CD14-positive monocyte (primary cell): ENCODE measurements at regions not wholly inside any gene's neighbourhood (a gene's known extent, or its start where the extent isn't known, plus 50 kb on each side); places are given as distances from the start of the nearest gene placed in this dataset.

Experiments
- DNase-seq, 3 donors: peaks; one replicate each; pipeline ENCODE4 v3.0.0-alpha.2; 2011 to 2022
- H2AFZ ChIP-seq: 2 replicates; pipeline ENCODE4 v1.6.0; 2012; ENCODE audit warnings: mild to moderate bottlenecking, low read depth, low read length, inconsistent platforms; ENCODE audit not compliant: insufficient read depth, poor library complexity, severe bottlenecking
- H3K27ac ChIP-seq, 2 donors: 1 replicate in 1 of 2; 2 replicates in 1 of 2; pipeline ENCODE4 v1.5.1; 2012 to 2013; ENCODE audit warnings: low read length in 2 of 2, control low read depth in 1 of 2, inconsistent platforms in 1 of 2, low read depth in 1 of 2, mild to moderate bottlenecking in 1 of 2
- H3K27me3 ChIP-seq, 2 donors: one replicate each; pipeline versions ENCODE4 v1.6.0 to v1.6.1; 2011 to 2013; ENCODE audit warnings: low read length in 2 of 2; ENCODE audit not compliant: control insufficient read depth in 2 of 2, insufficient read depth in 2 of 2
- H3K36me3 ChIP-seq, 2 donors: replicated peaks in 1 of 2; 1 replicate in 1 of 2; 2 replicates in 1 of 2; pipeline versions ENCODE4 v1.5.1 to v1.6.1; 2012 to 2013; ENCODE audit warnings: low read length in 2 of 2, control low read depth in 1 of 2, inconsistent platforms in 1 of 2, mild to moderate bottlenecking in 1 of 2; ENCODE audit not compliant: insufficient read depth in 2 of 2, control insufficient read depth in 1 of 2
- H3K4me1 ChIP-seq, 2 donors: 1 replicate in 1 of 2; 2 replicates in 1 of 2; pipeline versions ENCODE4 v1.5.1 to v1.6.1; 2012 to 2013; ENCODE audit warnings: low read length in 2 of 2, control low read depth in 1 of 2, inconsistent platforms in 1 of 2, mild to moderate bottlenecking in 1 of 2, moderate library complexity in 1 of 2; ENCODE audit not compliant: insufficient read depth in 2 of 2, control insufficient read depth in 1 of 2
- H3K4me2 ChIP-seq: replicated peaks from 2 replicates; pipeline ENCODE3; 2012; ENCODE audit warnings: low read length, moderate library complexity, mild to moderate bottlenecking; ENCODE audit not compliant: poor library complexity, severe bottlenecking; ENCODE audit errors: extremely low read depth
- H3K4me3 ChIP-seq, 3 experiments: fragments of 200-600 bp in 1 of 3; sonication (generic) in 1 of 3; replicated peaks in 1 of 3; 1 replicate in 2 of 3; 2 replicates in 1 of 3; pipeline ENCODE4 v1.5.1; 2011 to 2013; ENCODE audit warnings: low read length in 3 of 3, mild to moderate bottlenecking in 3 of 3, control low read depth in 2 of 3, low read depth in 2 of 3, inconsistent platforms in 1 of 3, moderate library complexity in 1 of 3
- H3K79me2 ChIP-seq: 2 replicates; pipeline ENCODE4 v1.6.0; 2012; ENCODE audit warnings: mild to moderate bottlenecking, control low read depth, inconsistent platforms, low read length, moderate library complexity; ENCODE audit not compliant: insufficient read depth
- H3K9ac ChIP-seq: 2 replicates; pipeline ENCODE4 v1.6.0; 2017; ENCODE audit warnings: low read length, mild to moderate bottlenecking; ENCODE audit not compliant: insufficient read depth, poor library complexity, severe bottlenecking
- H3K9me3 ChIP-seq, 2 donors: replicated peaks in 1 of 2; 1 replicate in 1 of 2; 2 replicates in 1 of 2; pipeline versions ENCODE4 v1.5.1 to v1.6.1; 2012 to 2013; ENCODE audit warnings: low read length in 2 of 2, control low read depth in 1 of 2; ENCODE audit not compliant: control insufficient read depth in 1 of 2, insufficient read depth in 1 of 2
- H4K20me1 ChIP-seq: 2 replicates; pipeline ENCODE4 v1.6.0; 2012; ENCODE audit warnings: mild to moderate bottlenecking, low read length, control low read depth, moderate library complexity; ENCODE audit not compliant: insufficient read depth
- H3K27ac Mint-ChIP-seq, 7 donors: one replicate each; pipeline ENCODE4 v1.8.0; 2020; ENCODE audit warnings: mild to moderate bottlenecking in 7 of 7, mixed read lengths in 7 of 7, moderate library complexity in 6 of 7, inconsistent platforms in 2 of 7
- H3K27me3 Mint-ChIP-seq, 3 donors: one replicate each; pipeline ENCODE4 v1.8.0; 2021 to 2022; ENCODE audit warnings: low read depth in 3 of 3, mild to moderate bottlenecking in 3 of 3, mixed read lengths in 3 of 3, moderate library complexity in 3 of 3, inconsistent platforms in 1 of 3
- H3K36me3 Mint-ChIP-seq, 2 donors: one replicate each; pipeline ENCODE4 v1.8.0; 2020; ENCODE audit warnings: mixed read lengths in 2 of 2, inconsistent platforms in 1 of 2, mild to moderate bottlenecking in 1 of 2
- H3K4me1 Mint-ChIP-seq: one replicate; pipeline ENCODE4 v1.8.0; 2020; ENCODE audit warnings: mild to moderate bottlenecking, mixed read lengths
- H3K4me3 Mint-ChIP-seq, 2 donors: one replicate each; pipeline ENCODE4 v1.8.0; 2020; ENCODE audit warnings: mild to moderate bottlenecking in 2 of 2, mixed read lengths in 2 of 2, moderate library complexity in 1 of 2
- H3K9me3 Mint-ChIP-seq, 7 donors: one replicate each; pipeline ENCODE4 v1.8.0; 2020 to 2022; ENCODE audit warnings: mixed read lengths in 7 of 7, mild to moderate bottlenecking in 6 of 7, moderate library complexity in 6 of 7, inconsistent platforms in 2 of 7
- WGBS: methylation state at CpG from one replicate; pipeline ENCODE4 v1.1.5; 2013; ENCODE audit warnings: missing lambda C conversion rate; ENCODE audit not compliant: insufficient coverage; 5-methylcytosine and 5-hydroxymethylcytosine counted together
- intact Hi-C, 2 donors: fragments of 100-400 bp; cut with micrococcal nuclease; formaldehyde crosslinking; loops; one replicate each; pipeline versions ENCODE4 v1.15.0 to v1.15.1; 2023
- TF ChIP-seq, protein P1 (sequence below): fragments of 200-600 bp; IDR thresholded peaks from one replicate; pipeline ENCODE4 v1.8.0; 2022; ENCODE audit warnings: antibody characterized with exemption, mild to moderate bottlenecking

DNA sequence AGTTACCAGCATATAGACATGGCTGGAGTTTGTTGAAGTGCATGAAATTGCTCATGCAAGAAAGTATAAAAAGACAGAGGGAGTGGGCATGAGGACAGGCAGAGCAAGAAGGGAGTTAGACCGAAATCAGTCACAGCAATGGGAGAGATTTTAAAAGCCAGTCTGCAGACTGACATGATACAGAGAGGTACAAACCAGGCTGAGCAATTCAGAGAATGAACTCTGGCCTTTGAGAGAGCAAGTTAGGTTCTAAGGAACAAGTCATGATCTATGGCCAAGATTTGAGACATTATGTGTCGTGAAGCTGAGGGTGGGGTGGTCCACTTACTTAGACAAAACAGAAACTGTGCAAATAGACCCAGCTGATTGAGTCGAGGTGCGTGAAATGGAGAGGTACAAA is 93.4 kb upstream of the TSC22D1 start:
- H3K27me3 ChIP-seq: no peaks in the 10 kb centered on the region
- no peak for DNase-seq
- intact Hi-C loops: no loop called here
- no peaks in the 10 kb centered on the region for H3K9me3 ChIP-seq
- Mint-ChIP-seq H3K27me3 (peaks cover 0 to 2% (median 1%) of the 10 kb centered on the region in 3 donors), H3K4me1 (no peaks in the 10 kb centered on the region), H3K27ac (no peak overlapping the region), H3K9me3 (peaks cover 0 to 2% (median 0%) of the 10 kb centered on the region in 7 donors), H3K36me3 (no peaks in the 10 kb centered on the region), H3K4me3 (no peak overlapping the region)
- H3K27ac ChIP-seq: no peak overlapping the region
- H2AFZ ChIP-seq: no peak overlapping the region
- no peaks in the 10 kb centered on the region for H3K79me2 ChIP-seq
- no peak overlapping the region for H3K4me3 ChIP-seq
- no peak overlapping the region for H3K9ac ChIP-seq
- TF ChIP-seq, protein P1, sequence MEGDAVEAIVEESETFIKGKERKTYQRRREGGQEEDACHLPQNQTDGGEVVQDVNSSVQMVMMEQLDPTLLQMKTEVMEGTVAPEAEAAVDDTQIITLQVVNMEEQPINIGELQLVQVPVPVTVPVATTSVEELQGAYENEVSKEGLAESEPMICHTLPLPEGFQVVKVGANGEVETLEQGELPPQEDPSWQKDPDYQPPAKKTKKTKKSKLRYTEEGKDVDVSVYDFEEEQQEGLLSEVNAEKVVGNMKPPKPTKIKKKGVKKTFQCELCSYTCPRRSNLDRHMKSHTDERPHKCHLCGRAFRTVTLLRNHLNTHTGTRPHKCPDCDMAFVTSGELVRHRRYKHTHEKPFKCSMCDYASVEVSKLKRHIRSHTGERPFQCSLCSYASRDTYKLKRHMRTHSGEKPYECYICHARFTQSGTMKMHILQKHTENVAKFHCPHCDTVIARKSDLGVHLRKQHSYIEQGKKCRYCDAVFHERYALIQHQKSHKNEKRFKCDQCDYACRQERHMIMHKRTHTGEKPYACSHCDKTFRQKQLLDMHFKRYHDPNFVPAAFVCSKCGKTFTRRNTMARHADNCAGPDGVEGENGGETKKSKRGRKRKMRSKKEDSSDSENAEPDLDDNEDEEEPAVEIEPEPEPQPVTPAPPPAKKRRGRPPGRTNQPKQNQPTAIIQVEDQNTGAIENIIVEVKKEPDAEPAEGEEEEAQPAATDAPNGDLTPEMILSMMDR: no peak
- no peaks in the 10 kb centered on the region for H3K4me1 ChIP-seq
- no peak overlapping the region for H3K4me2 ChIP-seq
- H3K36me3 ChIP-seq: no peaks in the 10 kb centered on the region
- 100% methylated on average over 2 of the region's 4 CpGs for WGBS
- no peaks in the 10 kb centered on the region for H4K20me1 ChIP-seq

DNA sequence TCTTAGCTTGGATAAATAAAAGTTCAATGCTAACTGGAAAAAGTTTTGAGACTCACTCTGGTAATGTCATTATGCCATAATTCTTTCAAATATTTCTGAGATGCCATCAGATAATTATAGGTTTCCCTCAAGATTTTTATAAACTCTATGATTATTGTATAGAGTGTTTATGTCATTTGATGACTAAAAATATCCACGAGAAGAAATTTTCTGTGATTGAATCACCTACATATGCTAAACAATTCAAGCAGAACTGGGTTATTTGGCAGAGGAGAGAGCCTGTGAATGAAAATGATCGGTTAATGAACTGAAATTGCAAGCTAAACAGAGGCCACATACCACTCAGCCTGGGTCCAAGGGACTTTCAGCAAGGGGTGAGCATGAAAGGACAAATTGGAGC is 92.6 kb upstream of the TSC22D1 start:
- Histone ChIP-seq H3K4me3 (no peak overlapping the region), H3K79me2 (no peaks in the 10 kb centered on the region), H3K36me3 (no peaks in the 10 kb centered on the region), H3K27ac (no peak overlapping the region), H4K20me1 (no peaks in the 10 kb centered on the region), H3K9ac (no peak overlapping the region), H3K4me1 (no peaks in the 10 kb centered on the region), H3K9me3 (no peaks in the 10 kb centered on the region), H3K27me3 (no peaks in the 10 kb centered on the region), H2AFZ (no peak overlapping the region), H3K4me2 (no peak overlapping the region)
- H3K27me3 Mint-ChIP-seq: peaks cover 0 to 2% (median 1%) of the 10 kb centered on the region in 3 donors
- intact Hi-C loops: no loop called here
- H3K36me3 Mint-ChIP-seq: no peaks in the 10 kb centered on the region
- H3K4me1 Mint-ChIP-seq: no peaks in the 10 kb centered on the region
- TF ChIP-seq, protein P1: no peak
- whole genome bisulfite sequencing: no CpG with 5 or more reads among the region's 2 CpGs
- no peak overlapping the region for H3K4me3 Mint-ChIP-seq
- no peak for DNase-seq
- no peak overlapping the region for H3K27ac Mint-ChIP-seq
- peaks cover 0 to 2% (median 0%) of the 10 kb centered on the region in 7 donors for H3K9me3 Mint-ChIP-seq
